ENCODE measurements at regions not wholly inside any gene's neighbourhood (a gene's known extent, or its start where the extent isn't known, plus 50 kb on each side); places are given as distances from the start of the nearest gene placed in this dataset.

DNA sequence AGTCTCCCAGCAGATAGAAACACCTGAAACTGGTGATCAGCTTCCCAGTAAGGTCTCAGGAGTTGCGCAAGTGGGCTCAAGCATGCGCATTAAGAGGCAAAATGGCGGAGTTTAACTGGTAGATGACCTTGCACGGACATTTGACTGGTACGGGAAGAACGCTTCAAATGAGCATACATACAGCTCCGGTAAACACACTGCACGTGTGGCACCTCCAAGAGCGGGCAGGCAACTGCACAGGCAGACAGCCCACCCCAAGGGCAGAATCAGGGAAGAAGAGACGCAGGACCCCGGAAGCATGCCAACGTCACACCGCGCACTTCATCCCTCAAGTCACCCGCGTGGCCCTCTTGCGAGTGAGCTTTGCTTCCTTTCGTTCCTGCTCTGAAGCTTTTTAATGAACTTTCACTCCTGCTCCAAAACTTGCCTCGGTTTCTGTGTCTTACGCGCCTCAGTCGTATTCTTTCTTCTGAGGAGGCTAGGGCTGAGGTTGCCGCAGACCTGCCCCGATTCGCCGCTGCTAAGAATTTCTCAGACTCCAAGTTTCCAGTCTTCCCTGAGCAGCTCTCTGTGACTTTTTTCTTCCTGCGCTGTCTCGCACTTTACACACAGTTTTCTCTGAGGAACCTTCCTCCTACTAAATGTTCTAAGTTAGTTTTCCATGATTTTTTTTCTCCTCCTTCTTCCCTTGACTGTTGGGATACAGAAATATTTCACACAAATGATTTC lies 180.7 kb upstream of the ZFP42 start:
- no peak overlapping the region for H3K4me3 ChIP-seq (replicated peaks; ENCODE audit: low read depth, low read length)
- DNase-seq (ENCODE audit: extremely low read depth, low read depth), result no peak
- TF ChIP-seq, protein P1, sequence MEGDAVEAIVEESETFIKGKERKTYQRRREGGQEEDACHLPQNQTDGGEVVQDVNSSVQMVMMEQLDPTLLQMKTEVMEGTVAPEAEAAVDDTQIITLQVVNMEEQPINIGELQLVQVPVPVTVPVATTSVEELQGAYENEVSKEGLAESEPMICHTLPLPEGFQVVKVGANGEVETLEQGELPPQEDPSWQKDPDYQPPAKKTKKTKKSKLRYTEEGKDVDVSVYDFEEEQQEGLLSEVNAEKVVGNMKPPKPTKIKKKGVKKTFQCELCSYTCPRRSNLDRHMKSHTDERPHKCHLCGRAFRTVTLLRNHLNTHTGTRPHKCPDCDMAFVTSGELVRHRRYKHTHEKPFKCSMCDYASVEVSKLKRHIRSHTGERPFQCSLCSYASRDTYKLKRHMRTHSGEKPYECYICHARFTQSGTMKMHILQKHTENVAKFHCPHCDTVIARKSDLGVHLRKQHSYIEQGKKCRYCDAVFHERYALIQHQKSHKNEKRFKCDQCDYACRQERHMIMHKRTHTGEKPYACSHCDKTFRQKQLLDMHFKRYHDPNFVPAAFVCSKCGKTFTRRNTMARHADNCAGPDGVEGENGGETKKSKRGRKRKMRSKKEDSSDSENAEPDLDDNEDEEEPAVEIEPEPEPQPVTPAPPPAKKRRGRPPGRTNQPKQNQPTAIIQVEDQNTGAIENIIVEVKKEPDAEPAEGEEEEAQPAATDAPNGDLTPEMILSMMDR (IDR thresholded peaks at IDR 0.05; ENCODE audit: low read depth, low read length, missing control alignments), result no peak

DNA sequence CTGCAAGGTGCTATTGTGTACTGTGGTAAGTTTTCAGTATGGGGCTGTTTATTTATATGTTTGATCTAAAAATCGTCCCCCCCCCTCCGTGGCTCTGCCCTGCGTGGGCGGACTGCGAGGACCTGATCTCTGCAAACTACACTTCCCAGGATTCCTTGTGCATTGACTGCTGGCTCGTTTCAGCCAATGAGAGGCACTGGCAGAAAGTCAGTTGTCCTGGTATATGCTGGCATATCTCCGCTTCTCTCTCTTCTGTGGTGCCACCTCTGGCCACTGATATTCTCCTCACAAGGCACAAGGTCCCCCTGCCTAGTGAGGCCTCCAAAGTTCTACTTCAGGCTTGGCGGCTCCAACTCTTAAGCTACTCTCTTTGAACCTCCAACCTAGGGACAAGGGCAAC lies 168.8 kb upstream of the ZFP42 start:
- no peak overlapping the region for H3K4me3 ChIP-seq (replicated peaks; ENCODE audit: low read depth, low read length)
- TF ChIP-seq, protein P1 (IDR thresholded peaks at IDR 0.05; ENCODE audit: low read depth, low read length, missing control alignments), result no peak
- DNase-seq (ENCODE audit: extremely low read depth, low read depth), result no peak

DNA sequence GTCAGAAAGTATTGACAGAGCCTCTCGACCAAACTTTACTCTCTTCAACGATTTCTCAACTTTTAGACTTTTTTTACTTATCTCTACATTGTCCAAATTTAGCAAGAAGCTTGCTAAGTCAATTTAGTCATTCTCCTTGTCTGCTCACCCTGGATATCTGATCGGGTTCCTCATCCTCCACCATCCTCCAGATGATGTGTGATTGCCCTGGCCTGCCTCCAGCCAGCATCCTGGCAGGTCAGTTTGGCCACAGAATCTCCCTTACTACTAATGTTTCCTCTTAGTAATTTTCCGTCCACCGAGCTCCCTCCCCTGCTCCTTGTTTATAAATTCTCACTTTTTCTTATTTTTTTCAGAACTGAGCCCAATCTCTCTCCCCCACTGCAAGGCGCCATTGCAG lies 167.9 kb upstream of the ZFP42 start:
- no peak for DNase-seq (ENCODE audit: extremely low read depth, low read depth)
- TF ChIP-seq, protein P1 (IDR thresholded peaks at IDR 0.05; ENCODE audit: low read depth, low read length, missing control alignments), result no peak
- H3K4me3 ChIP-seq (replicated peaks; ENCODE audit: low read depth, low read length), result no peak overlapping the region

DNA sequence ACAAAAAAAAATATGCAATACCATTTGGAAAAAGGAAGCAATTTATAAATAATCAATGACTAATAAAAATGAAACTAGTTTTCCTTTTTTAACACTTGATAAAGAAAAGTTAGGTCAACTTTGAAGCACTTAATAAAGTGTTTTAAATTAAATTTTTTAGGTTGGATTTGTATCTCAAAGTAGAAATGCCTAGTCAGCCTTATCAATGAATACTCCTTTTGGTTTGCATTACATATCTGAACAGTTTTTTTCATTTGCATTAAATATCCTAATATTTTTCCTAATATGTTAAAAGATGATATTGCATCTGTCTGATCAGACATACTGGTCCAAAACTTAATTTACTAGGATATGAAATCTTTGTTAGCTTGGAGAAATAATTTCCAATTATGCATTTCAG lies 155.8 kb upstream of the ZFP42 start:
- TF ChIP-seq, protein P1 (IDR thresholded peaks at IDR 0.05; ENCODE audit: low read depth, low read length, missing control alignments), result no peak
- H3K4me3 ChIP-seq (replicated peaks; ENCODE audit: low read depth, low read length), result no peak overlapping the region
- no peak for DNase-seq (ENCODE audit: extremely low read depth, low read depth)

DNA sequence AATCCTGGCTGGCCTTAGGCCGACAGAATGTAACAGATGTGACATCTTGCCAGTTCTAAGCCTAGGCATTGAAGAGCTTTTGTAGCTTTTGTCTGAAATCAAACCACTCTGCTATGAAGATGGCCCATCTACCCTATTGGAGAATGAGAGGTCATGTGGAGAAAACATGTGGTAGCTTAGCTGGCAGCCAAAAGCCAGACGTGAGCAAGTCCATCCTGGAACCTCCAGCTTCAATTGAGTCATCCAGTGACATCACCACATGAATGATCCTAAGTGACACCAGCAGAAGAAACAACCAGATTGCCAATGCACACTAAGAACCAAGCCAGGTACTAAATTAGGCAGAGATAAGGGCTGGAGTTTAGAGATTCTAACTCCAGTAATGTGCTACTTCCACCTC lies 154.8 kb upstream of the ZFP42 start:
- DNase-seq (ENCODE audit: extremely low read depth, low read depth), result no peak

DNA sequence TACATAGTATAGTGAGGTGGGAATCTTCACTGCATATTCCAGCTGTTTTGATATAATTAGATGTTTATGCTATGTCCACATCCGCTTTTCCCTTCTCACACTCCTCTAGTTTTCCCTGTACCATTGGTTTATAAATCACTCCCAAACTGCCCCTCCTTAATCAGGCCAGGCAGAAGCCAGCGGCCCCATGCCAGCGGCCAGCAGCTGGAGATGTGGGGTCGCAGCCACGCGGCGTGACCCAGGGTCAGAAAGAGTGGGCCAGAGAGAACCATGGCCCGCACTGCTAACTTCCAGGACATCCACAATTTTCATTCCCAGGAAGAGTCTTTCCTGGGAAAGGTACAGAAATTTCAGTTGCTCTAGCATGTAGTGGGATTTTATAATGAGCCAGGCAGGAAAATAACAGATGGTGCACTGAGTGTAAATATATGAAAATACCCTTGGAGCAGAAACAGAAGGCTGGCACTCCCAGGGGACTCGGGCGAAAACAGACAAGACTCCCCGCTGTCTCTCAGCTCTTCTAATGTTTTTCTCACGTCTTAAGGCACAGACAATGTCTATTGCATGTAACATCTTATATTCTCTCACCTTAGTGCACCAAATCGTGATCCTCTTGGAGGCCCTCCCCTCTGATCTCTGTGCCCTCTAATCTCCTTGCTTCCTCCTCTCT lies 145.9 kb upstream of the ZFP42 start:
- TF ChIP-seq, protein P1 (IDR thresholded peaks at IDR 0.05; ENCODE audit: low read depth, low read length, missing control alignments), result no peak
- DNase-seq (ENCODE audit: extremely low read depth, low read depth), result no peak
- H3K4me3 ChIP-seq (replicated peaks; ENCODE audit: low read depth, low read length), result no peak overlapping the region

More for the DNA sequence above, 154.8 kb upstream of the ZFP42 start:
- no peak overlapping the region for H3K4me3 ChIP-seq (replicated peaks; ENCODE audit: low read depth, low read length)
- TF ChIP-seq, protein P1 (IDR thresholded peaks at IDR 0.05; ENCODE audit: low read depth, low read length, missing control alignments), result no peak
